Fibroblast of skin of right quadriceps (primary cell): ENCODE measurements at regions not wholly inside any gene's neighbourhood (a gene's known extent, or its start where the extent isn't known, plus 50 kb on each side); places are given as distances from the start of the nearest gene placed in this dataset.
"Not testable (repeated sequence)": the region's sequence is repeated elsewhere in the genome, so short reads cannot be mapped to it uniquely, and the experiment has no call there.

Experiments used
- DNase-seq: peaks from one replicate; pipeline ENCODE4 v3.0.0-alpha.2; 2013

GRCh38 chr6:86456821-86457220, 480.5 kb upstream of the HTR1E start:
- no peak for DNase-seq

GRCh38 chr6:86453232-86453631, 484.1 kb upstream of the HTR1E start:
- DNase-seq = no peak

GRCh38 chr6:86448398-86448797, 488.9 kb upstream of the HTR1E start:
- DNase-seq = no peak

- DNase-seq = no peak
Observed at GRCh38 chr6:86440608-86441007, 496.7 kb upstream of the HTR1E start.

- DNase-seq = no peak
Observed at GRCh38 chr6:86423571-86423970, 513.8 kb upstream of the HTR1E start.

- no peak for DNase-seq
Observed at GRCh38 chr6:86412057-86412456, 525.3 kb upstream of the HTR1E start.

GRCh38 chr6:86407128-86407527, 530.2 kb upstream of the HTR1E start:
- no peak for DNase-seq

- DNase-seq = not testable (repeated sequence)
Observed at GRCh38 chr6:86392850-86393249, 544.5 kb upstream of the HTR1E start.

GRCh38 chr6:86380571-86381125, 556.7 kb upstream of the HTR1E start:
- no peak for DNase-seq

GRCh38 chr6:86357877-86358276, 579.5 kb upstream of the HTR1E start:
- DNase-seq = no peak

GRCh38 chr6:86355271-86355670, 582.1 kb upstream of the HTR1E start:
- no peak for DNase-seq

- no peak for DNase-seq
Observed at GRCh38 chr6:86331919-86332318, 605.4 kb upstream of the HTR1E start.

- DNase-seq = no peak
Observed at GRCh38 chr6:86331265-86331840, 606.0 kb upstream of the HTR1E start.

- no peak for DNase-seq
Observed at GRCh38 chr6:86306210-86306609, 631.1 kb upstream of the HTR1E start.

GRCh38 chr6:86285876-86286275, 643.2 kb upstream of the SYNCRIP start:
- no peak for DNase-seq

GRCh38 chr6:86284809-86285480, 642.3 kb upstream of the SYNCRIP start:
- not testable (repeated sequence) for DNase-seq

- not testable (repeated sequence) for DNase-seq
Observed at GRCh38 chr6:86283596-86283995, 640.9 kb upstream of the SYNCRIP start.

- DNase-seq = no peak
Observed at GRCh38 chr6:86276056-86276455, 633.4 kb upstream of the SYNCRIP start.

- no peak for DNase-seq
Observed at GRCh38 chr6:86273936-86274335, 631.2 kb upstream of the SYNCRIP start.

GRCh38 chr6:86256615-86257187, 614.0 kb upstream of the SYNCRIP start:
- DNase-seq = no peak

- no peak for DNase-seq
Observed at GRCh38 chr6:86255973-86256372, 613.3 kb upstream of the SYNCRIP start.

- DNase-seq = no peak
Observed at GRCh38 chr6:86251106-86251505, 608.4 kb upstream of the SYNCRIP start.

- DNase-seq = no peak
Observed at GRCh38 chr6:86217906-86218305, 575.2 kb upstream of the SYNCRIP start.

GRCh38 chr6:86215323-86215722, 572.6 kb upstream of the SYNCRIP start:
- no peak for DNase-seq
